IMR-90 (cell line): ENCODE measurements at regions not wholly inside any gene's neighbourhood (a gene's known extent, or its start where the extent isn't known, plus 50 kb on each side); places are given as distances from the start of the nearest gene placed in this dataset.

Source experiments
- ATAC-seq: fragments of 200-7000 bp; cut with Tn5 transposase; 2 replicates; pipeline ENCODE4 v1.9.1; 2020; ENCODE audit warnings: low read depth, mild to moderate bottlenecking, moderate library complexity
- BruUV-seq: library from RNA; stranded (reverse); fragments of 400-500 nt; replicated peaks from 2 replicates; lab custom pipeline; 2021; lab: Mats Ljungman, UMichigan
- CTCF ChIA-PET: fragments of 300-600 bp; formaldehyde crosslinking; extraction: SDS; loops from one replicate; lab custom pipeline; 2021; ENCODE audit warnings: antibody characterized with exemption; lab: Yijun Ruan, JAX
- POLR2A ChIA-PET: fragments of 300-600 bp; sonication (Branson Sonifier 250); formaldehyde crosslinking; loops from one replicate; lab custom pipeline; 2022; ENCODE audit warnings: antibody characterized with exemption; ENCODE audit not compliant: unreplicated experiment; lab: Charles Lee
- DNase-seq: peaks from one replicate; pipeline ENCODE4 v3.0.0; 2013
- H2AFZ ChIP-seq: replicated peaks from 2 replicates; pipeline ENCODE3; 2013; ENCODE audit warnings: low read length, mild to moderate bottlenecking; ENCODE audit not compliant: poor library complexity
- H2AK5ac ChIP-seq: 2 replicates; pipeline ENCODE4 v1.6.1; 2013; ENCODE audit warnings: low read depth, low read length, inconsistent platforms
- H2AK9ac ChIP-seq: replicated peaks from 2 replicates; pipeline ENCODE3; 2013; ENCODE audit warnings: mild to moderate bottlenecking, low read depth, low read length, moderate library complexity; ENCODE audit not compliant: poor library complexity
- H2BK120ac ChIP-seq: 2 replicates; pipeline ENCODE4 v1.6.1; 2013; ENCODE audit warnings: low read depth, low read length, inconsistent platforms
- H2BK15ac ChIP-seq: 3 replicates; pipeline ENCODE4 v1.6.1; 2013; ENCODE audit warnings: low read depth, low read length, inconsistent platforms
- H2BK20ac ChIP-seq: 2 replicates; pipeline ENCODE4 v1.6.1; 2013; ENCODE audit warnings: low read depth, mild to moderate bottlenecking, inconsistent platforms, low read length, moderate library complexity
- H2BK5ac ChIP-seq: 2 replicates; pipeline ENCODE4 v1.6.1; 2013; ENCODE audit warnings: mild to moderate bottlenecking, low read depth, low read length, inconsistent platforms; ENCODE audit not compliant: poor library complexity, severe bottlenecking
- H3K14ac ChIP-seq: replicated peaks from 2 replicates; pipeline ENCODE4 v1.6.1; 2013; ENCODE audit warnings: low read depth, low read length, inconsistent platforms
- H3K18ac ChIP-seq: 2 replicates; pipeline ENCODE4 v1.6.1; 2013; ENCODE audit warnings: low read depth, low read length, control low read depth
- H3K23ac ChIP-seq: 2 replicates; pipeline ENCODE4 v1.6.1; 2013; ENCODE audit warnings: low read depth, low read length, inconsistent platforms
- H3K27ac ChIP-seq: 2 replicates; pipeline ENCODE4 v1.5.1; 2013; ENCODE audit warnings: mild to moderate bottlenecking, control low read depth, low read length; ENCODE audit not compliant: insufficient read depth
- H3K27me3 ChIP-seq: 2 replicates; pipeline ENCODE4 v1.6.1; 2013; ENCODE audit warnings: low read length; ENCODE audit not compliant: control insufficient read depth, insufficient read depth
- H3K36me3 ChIP-seq: 2 replicates; pipeline ENCODE4 v1.6.1; 2013; ENCODE audit warnings: low read length, mixed read lengths; ENCODE audit not compliant: control insufficient read depth, insufficient read depth
- H3K4ac ChIP-seq: 2 replicates; pipeline ENCODE4 v1.6.1; 2013; ENCODE audit warnings: low read depth, low read length, inconsistent platforms
- H3K4me1 ChIP-seq: 2 replicates; pipeline ENCODE4 v1.6.1; 2013; ENCODE audit warnings: low read length, mixed read lengths; ENCODE audit not compliant: control insufficient read depth, insufficient read depth
- H3K4me2 ChIP-seq: 2 replicates; pipeline ENCODE4 v1.6.1; 2013; ENCODE audit warnings: low read depth, mild to moderate bottlenecking, control low read depth, low read length, moderate library complexity
- H3K4me3 ChIP-seq: 2 replicates; pipeline ENCODE4 v1.5.1; 2013; ENCODE audit warnings: low read depth, mild to moderate bottlenecking, control low read depth, low read length, moderate library complexity; ENCODE audit not compliant: insufficient read depth
- H3K56ac ChIP-seq: 2 replicates; pipeline ENCODE4 v1.6.1; 2013; ENCODE audit warnings: low read length, inconsistent platforms; ENCODE audit not compliant: insufficient read depth; ENCODE audit errors: extremely low read depth
- H3K79me1 ChIP-seq, 2 experiments: 2 replicates each; pipeline ENCODE4 v1.6.1; 2013; ENCODE audit warnings: low read length in 2 of 2, inconsistent platforms in 1 of 2, low read depth in 1 of 2
- H3K9ac ChIP-seq: 2 replicates; pipeline ENCODE4 v1.6.1; 2013; ENCODE audit warnings: low read depth, low read length, control low read depth
- H3K9me1 ChIP-seq: 2 replicates; pipeline ENCODE4 v1.6.1; 2013; ENCODE audit warnings: low read length, inconsistent platforms; ENCODE audit not compliant: insufficient read depth
- H3K9me3 ChIP-seq: 2 replicates; pipeline ENCODE4 v1.6.1; 2013; ENCODE audit warnings: low read length; ENCODE audit not compliant: control insufficient read depth, insufficient read depth
- H4K20me1 ChIP-seq: 2 replicates; pipeline ENCODE4 v1.6.1; 2013; ENCODE audit warnings: low read length, inconsistent platforms; ENCODE audit not compliant: insufficient read depth
- H4K5ac ChIP-seq: 2 replicates; pipeline ENCODE4 v1.6.1; 2013; ENCODE audit warnings: mild to moderate bottlenecking, low read depth, low read length, control low read depth
- H4K8ac ChIP-seq, 2 experiments: 2 replicates each; pipeline ENCODE4 v1.6.1; 2013; ENCODE audit warnings: low read depth in 2 of 2, low read length in 2 of 2, control low read depth in 1 of 2, inconsistent platforms in 1 of 2
- H4K91ac ChIP-seq: 2 replicates; pipeline ENCODE4 v1.6.1; 2013; ENCODE audit warnings: low read depth, low read length, inconsistent platforms; ENCODE audit not compliant: insufficient read depth
- BHLHE40 ChIP-seq: fragments of 150-350 bp; IDR thresholded peaks from 2 replicates; pipeline ENCODE4 v1.6.1; 2016; ENCODE audit warnings: mild to moderate bottlenecking, low read depth, low read length
- CEBPB ChIP-seq: IDR thresholded peaks from 2 replicates; pipeline ENCODE4 v1.6.1; 2012; ENCODE audit warnings: low read depth, low read length, improper control_type of control experiment
- CHD1 ChIP-seq: IDR thresholded peaks from 2 replicates; pipeline ENCODE4 v1.6.1; 2012; ENCODE audit warnings: low read depth, low read length, improper control_type of control experiment
- MAFK ChIP-seq: IDR thresholded peaks from 2 replicates; pipeline ENCODE4 v1.6.1; 2012; ENCODE audit warnings: low read depth, low read length, improper control_type of control experiment
- MAZ ChIP-seq: IDR thresholded peaks from 2 replicates; pipeline ENCODE4 v1.6.1; 2012; ENCODE audit warnings: low read depth, mild to moderate bottlenecking, low read length, improper control_type of control experiment, moderate library complexity, borderline replicate concordance
- MXI1 ChIP-seq: IDR thresholded peaks from 2 replicates; pipeline ENCODE4 v1.6.1; 2012; ENCODE audit warnings: low read depth, mild to moderate bottlenecking, low read length, moderate library complexity, borderline replicate concordance
- NFE2L2 ChIP-seq: fragments of 150-350 bp; IDR thresholded peaks from 2 replicates; pipeline ENCODE4 v1.6.1; 2016; ENCODE audit warnings: low read depth, mild to moderate bottlenecking, low read length
- POLR2A ChIP-seq: IDR thresholded peaks from 2 replicates; pipeline ENCODE4 v1.6.1; 2012; ENCODE audit warnings: mild to moderate bottlenecking, low read depth, low read length
- RAD21 ChIP-seq: IDR thresholded peaks from 2 replicates; pipeline ENCODE4 v1.6.1; 2012; ENCODE audit warnings: low read length, improper control_type of control experiment
- RCOR1 ChIP-seq: IDR thresholded peaks from 2 replicates; pipeline ENCODE4 v1.6.1; 2012; ENCODE audit warnings: mild to moderate bottlenecking, low read length, improper control_type of control experiment; ENCODE audit not compliant: insufficient replicate concordance
- SMC3 ChIP-seq: fragments of 150-350 bp; IDR thresholded peaks from 2 replicates; pipeline ENCODE4 v1.6.1; 2016; ENCODE audit warnings: low read depth, mild to moderate bottlenecking, antibody characterized with exemption, low read length, moderate library complexity
- WGBS, 2 experiments: methylation state at CpG; one replicate each; pipeline versions ENCODE4 v1.1.5 to v1.1.7; 2013; ENCODE audit warnings: missing lambda C conversion rate in 2 of 2; ENCODE audit not compliant: insufficient read length in 1 of 2; ENCODE audit errors: extremely low coverage in 2 of 2; 5-methylcytosine and 5-hydroxymethylcytosine counted together
- dilution Hi-C: fragments of 300-500 bp; cut with HindIII; formaldehyde crosslinking; loops from one replicate; pipeline ENCODE4 v1.14.3; 2018; ENCODE audit warnings: low sequenced_read_pairs; ENCODE audit not compliant: unreplicated experiment
- in situ Hi-C: fragments of 300-500 bp; cut with MboI; formaldehyde crosslinking; loops from 3 replicates; pipeline ENCODE4 v1.14.3; 2019; ENCODE audit warnings: low sequenced_read_pairs, inconsistent platforms, mixed read lengths
- intact Hi-C: fragments of 100-400 bp; cut with micrococcal nuclease; formaldehyde crosslinking; loops from 2 replicates; pipeline ENCODE4 v1.10.0; 2022
- TF ChIP-seq, protein P1 (sequence below): fragments of 150-350 bp; IDR thresholded peaks from 2 replicates; pipeline ENCODE4 v1.6.1; 2017; ENCODE audit warnings: mild to moderate bottlenecking, antibody characterized with exemption, low read length, low read depth
- TF ChIP-seq, protein P2 (sequence below): fragments of 150-350 bp; IDR thresholded peaks from 2 replicates; pipeline ENCODE4 v1.6.1; 2016; ENCODE audit warnings: low read depth, mild to moderate bottlenecking, low read length, moderate library complexity, borderline replicate concordance

DNA sequence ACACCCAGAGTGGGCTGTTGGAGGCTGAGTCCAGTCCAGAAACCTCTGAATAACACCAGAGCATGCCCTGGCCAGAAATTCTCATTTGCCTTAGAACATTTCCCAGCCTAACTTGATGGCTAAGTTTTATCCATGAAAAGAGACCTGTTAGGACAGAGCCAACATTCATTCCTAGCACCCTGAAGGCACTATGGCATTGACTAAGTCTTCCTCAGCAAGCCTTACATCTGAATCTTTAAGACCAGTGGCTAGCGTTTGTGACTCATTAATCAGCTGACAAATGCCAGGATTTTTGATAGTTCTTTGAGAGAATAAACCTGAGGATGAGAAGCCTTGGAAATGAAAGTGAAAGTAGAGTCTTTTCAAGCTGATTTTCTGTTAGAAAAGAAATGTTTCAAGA lies 1087.1 kb upstream of the ALCAM start:
- no peak overlapping the region for H2BK20ac ChIP-seq
- H3K14ac ChIP-seq, result no peak overlapping the region
- no peak overlapping the region for H4K91ac ChIP-seq
- ATAC-seq (peak; percentile 46), DNase-seq (peak; percentile 50)
- ChIA-PET CTCF (interaction anchor here (0.7 to 2.7 kb wide), 3 partner anchors 61 to 287 kb away, joined by 3 to 7 read pairs (median 3); no protein-coding TSS in a partner anchor), POLR2A (no interaction called here)
- BruUV-seq, result no TSS peak
- H3K27me3 ChIP-seq, result no peaks in the 10 kb centered on the region
- H2BK120ac ChIP-seq, result no peak overlapping the region; the same call in 1 of the 2 replicates
- no CpG with 5 or more reads among the region's 1 CpG for WGBS, 2 experiments
- H2BK5ac ChIP-seq, result no peak overlapping the region
- no peak overlapping the region for H3K4ac ChIP-seq
- no peak overlapping the region for H3K9ac ChIP-seq
- H3K56ac ChIP-seq, result no peak overlapping the region
- H2AK5ac ChIP-seq, result no peak overlapping the region
- H2AFZ ChIP-seq, result peak overlapping the region; percentile 83
- no peak overlapping the region for H2BK15ac ChIP-seq
- no peak overlapping the region for H2AK9ac ChIP-seq
- H3K79me1 ChIP-seq, result no peaks in the 10 kb centered on the region
- no peaks in the 10 kb centered on the region for H3K36me3 ChIP-seq
- peak overlapping the region; percentile 98 for H3K4me2 ChIP-seq
- H4K8ac ChIP-seq, result no peak overlapping the region; a peak in 1 of 4 replicates
- H3K9me3 ChIP-seq, result peaks cover 4% of the 10 kb centered on the region; the same call in 1 of the 2 replicates
- peak overlapping the region; percentile 50; the same call in 1 of the 2 replicates for H3K4me3 ChIP-seq
- peaks cover 2% of the 10 kb centered on the region; the same call in 1 of the 2 replicates for H3K4me1 ChIP-seq
- no peaks in the 10 kb centered on the region for H4K20me1 ChIP-seq
- peak overlapping the region; percentile 52; the same call in 1 of the 2 replicates for H3K18ac ChIP-seq
- H3K9me1 ChIP-seq, result no peaks in the 10 kb centered on the region
- in situ Hi-C loops, result loop anchor here (10.0 kb wide), 2 partner anchors 1085 to 1235 kb away; partner anchors contain the start of gene ALCAM
- peak overlapping the region; percentile 54 for H4K5ac ChIP-seq
- intact Hi-C loops, result loop anchor here (10.0 kb wide), 2 partner anchors 285 to 1385 kb away; no protein-coding TSS in a partner anchor
- dilution Hi-C loops, result no loop called here
- H3K23ac ChIP-seq, result no peak overlapping the region
- H3K27ac ChIP-seq, result no peak overlapping the region
- TF ChIP-seq, protein P1, sequence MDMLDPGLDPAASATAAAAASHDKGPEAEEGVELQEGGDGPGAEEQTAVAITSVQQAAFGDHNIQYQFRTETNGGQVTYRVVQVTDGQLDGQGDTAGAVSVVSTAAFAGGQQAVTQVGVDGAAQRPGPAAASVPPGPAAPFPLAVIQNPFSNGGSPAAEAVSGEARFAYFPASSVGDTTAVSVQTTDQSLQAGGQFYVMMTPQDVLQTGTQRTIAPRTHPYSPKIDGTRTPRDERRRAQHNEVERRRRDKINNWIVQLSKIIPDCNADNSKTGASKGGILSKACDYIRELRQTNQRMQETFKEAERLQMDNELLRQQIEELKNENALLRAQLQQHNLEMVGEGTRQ, result no peak
- TF ChIP-seq POLR2A (no peak), MAZ (no peak), MAFK (no peak), MXI1 (no peak), NFE2L2 (no peak), CEBPB (no peak), CHD1 (no peak), SMC3 (no peak), RAD21 (no peak), RCOR1 (no peak), BHLHE40 (no peak)
- TF ChIP-seq, protein P2, sequence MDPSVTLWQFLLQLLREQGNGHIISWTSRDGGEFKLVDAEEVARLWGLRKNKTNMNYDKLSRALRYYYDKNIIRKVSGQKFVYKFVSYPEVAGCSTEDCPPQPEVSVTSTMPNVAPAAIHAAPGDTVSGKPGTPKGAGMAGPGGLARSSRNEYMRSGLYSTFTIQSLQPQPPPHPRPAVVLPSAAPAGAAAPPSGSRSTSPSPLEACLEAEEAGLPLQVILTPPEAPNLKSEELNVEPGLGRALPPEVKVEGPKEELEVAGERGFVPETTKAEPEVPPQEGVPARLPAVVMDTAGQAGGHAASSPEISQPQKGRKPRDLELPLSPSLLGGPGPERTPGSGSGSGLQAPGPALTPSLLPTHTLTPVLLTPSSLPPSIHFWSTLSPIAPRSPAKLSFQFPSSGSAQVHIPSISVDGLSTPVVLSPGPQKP, result no peak
